AG09309 (cell line): ENCODE measurements at regions not wholly inside any gene's neighbourhood (a gene's known extent, or its start where the extent isn't known, plus 50 kb on each side); places are given as distances from the start of the nearest gene placed in this dataset.
A peak's percentile ranks its signal among the peaks of the same experiment; 100 is the strongest.

Source experiments
- DNase-seq: peaks from one replicate; pipeline ENCODE4 v3.0.0-alpha.2; 2010; ENCODE audit warnings: low read depth
- H3K4me3 ChIP-seq: 2 replicates; pipeline ENCODE4 v1.5.1; 2011; ENCODE audit warnings: mild to moderate bottlenecking, low read depth, low read length, moderate library complexity; ENCODE audit not compliant: control insufficient read depth
- TF ChIP-seq, protein P1 (sequence below): IDR thresholded peaks from 2 replicates; pipeline ENCODE4 v1.5.1; 2011; ENCODE audit warnings: mild to moderate bottlenecking, low read depth, low read length, inconsistent platforms; ENCODE audit not compliant: insufficient read depth, control insufficient read depth; ENCODE audit errors: missing control alignments

DNA sequence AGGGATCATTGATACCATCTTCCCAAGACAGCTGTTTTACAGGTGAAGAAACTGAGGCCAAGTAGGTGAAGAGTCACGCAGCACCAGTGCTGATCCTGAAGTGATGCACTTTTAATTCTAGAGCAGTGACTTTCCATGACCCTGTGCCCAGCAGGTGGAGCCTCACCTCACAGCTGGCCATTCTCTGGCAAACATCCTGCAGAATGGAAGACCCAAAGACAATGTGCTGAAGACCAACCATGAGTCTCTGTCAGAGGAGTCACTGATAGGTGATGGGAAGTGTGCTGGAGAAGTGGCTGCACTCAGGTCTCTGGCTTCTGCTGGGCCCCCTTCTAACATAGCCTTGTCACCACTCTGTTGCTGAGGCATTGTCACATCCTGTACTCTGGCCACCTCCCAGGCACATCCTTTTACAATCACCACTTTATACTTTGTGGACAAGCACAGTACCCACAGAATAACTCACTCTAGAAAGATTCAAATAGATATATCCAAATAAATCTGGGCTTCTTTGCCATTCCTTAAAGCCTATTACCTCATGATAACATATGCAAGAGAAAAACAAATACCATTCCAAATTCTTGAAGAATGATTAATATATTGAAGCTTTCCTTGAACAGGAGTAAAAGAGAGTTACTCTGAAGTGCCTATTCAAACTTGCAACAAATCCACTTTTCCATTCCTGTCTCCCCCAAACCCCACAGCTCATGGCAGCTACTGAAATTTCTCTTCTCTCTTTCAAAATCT, 64.1 kb upstream of the SCOC start:
- no peak for DNase-seq
- no peak overlapping the region for H3K4me3 ChIP-seq
- TF ChIP-seq, protein P1, sequence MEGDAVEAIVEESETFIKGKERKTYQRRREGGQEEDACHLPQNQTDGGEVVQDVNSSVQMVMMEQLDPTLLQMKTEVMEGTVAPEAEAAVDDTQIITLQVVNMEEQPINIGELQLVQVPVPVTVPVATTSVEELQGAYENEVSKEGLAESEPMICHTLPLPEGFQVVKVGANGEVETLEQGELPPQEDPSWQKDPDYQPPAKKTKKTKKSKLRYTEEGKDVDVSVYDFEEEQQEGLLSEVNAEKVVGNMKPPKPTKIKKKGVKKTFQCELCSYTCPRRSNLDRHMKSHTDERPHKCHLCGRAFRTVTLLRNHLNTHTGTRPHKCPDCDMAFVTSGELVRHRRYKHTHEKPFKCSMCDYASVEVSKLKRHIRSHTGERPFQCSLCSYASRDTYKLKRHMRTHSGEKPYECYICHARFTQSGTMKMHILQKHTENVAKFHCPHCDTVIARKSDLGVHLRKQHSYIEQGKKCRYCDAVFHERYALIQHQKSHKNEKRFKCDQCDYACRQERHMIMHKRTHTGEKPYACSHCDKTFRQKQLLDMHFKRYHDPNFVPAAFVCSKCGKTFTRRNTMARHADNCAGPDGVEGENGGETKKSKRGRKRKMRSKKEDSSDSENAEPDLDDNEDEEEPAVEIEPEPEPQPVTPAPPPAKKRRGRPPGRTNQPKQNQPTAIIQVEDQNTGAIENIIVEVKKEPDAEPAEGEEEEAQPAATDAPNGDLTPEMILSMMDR, result no peak

- DNase-seq, result peak; percentile 32
- H3K4me3 ChIP-seq, result no peak overlapping the region
- TF ChIP-seq, protein P1, result no peak
These were observed 64.9 kb upstream of the SCOC start for GRCh38 chr4:140308366-140309123.

DNA sequence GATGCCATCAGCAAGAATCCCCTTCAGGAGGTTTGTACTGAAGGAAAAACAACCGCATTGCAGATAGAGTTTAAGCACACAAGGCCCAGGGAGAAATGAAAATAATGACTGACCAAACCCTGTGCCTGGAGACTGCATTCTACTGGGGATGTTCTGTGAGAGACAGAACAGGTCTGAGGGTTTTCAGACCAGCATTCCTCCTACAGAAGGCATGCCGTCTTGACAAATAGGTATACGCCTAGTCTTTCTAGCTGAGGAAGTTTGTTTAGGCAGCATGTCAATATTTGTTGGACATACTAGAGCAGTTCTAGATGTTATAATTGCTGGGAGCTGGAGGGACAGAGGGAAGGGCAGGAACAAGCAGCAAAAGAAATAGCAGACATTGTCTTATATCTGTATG, 68.4 kb upstream of the SCOC start:
- no peak for DNase-seq
- no peak overlapping the region for H3K4me3 ChIP-seq
- TF ChIP-seq, protein P1, result no peak

DNA sequence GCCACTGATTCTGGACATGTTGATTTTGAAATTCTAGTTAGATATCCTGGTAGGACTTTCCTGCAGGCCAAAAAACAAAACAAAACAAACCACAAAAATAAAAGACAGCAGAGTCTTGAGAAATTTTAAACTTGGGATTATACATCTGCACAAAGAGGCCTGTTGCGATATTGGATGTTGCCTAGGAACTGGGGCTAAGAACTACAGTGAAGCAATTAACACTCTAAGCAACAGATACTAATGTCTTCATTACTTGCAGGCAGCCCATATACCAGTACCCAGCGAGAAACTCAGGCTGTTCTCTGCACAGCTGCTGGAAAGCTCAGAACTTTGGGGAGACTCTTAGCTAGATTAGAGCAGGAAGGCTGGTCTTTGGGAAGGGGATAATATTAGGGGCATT, 69.1 kb upstream of the SCOC start:
- no peak overlapping the region for H3K4me3 ChIP-seq
- TF ChIP-seq, protein P1, result no peak
- no peak for DNase-seq

GRCh38 chr4:140302151-140302859, 71.1 kb upstream of the SCOC start:
- TF ChIP-seq, protein P1, result no peak
- H3K4me3 ChIP-seq, result no peak overlapping the region
- no peak for DNase-seq

GRCh38 chr4:140300271-140300970, 73.0 kb upstream of the SCOC start:
- peak; percentile 37 for DNase-seq
- TF ChIP-seq, protein P1, result no peak
- H3K4me3 ChIP-seq, result no peak overlapping the region
